Tibial nerve (tissue), 4 donors: ENCODE measurements at regions not wholly inside any gene's neighbourhood (a gene's known extent, or its start where the extent isn't known, plus 50 kb on each side); places are given as distances from the start of the nearest gene placed in this dataset.

ENCODE experiments used
- DNase-seq, 2 donors: peaks; one replicate each; pipeline ENCODE4 v3.0.0-alpha.2; 2019; ENCODE audit warnings: low spot score in 2 of 2
- H3K27ac ChIP-seq, 4 donors: fragments of 200-600 bp; sonication (generic) in 3 of 4; one replicate each; pipeline ENCODE4 v1.5.1; 2017 to 2019; ENCODE audit warnings: mild to moderate bottlenecking in 1 of 4
- H3K27me3 ChIP-seq, 2 donors: fragments of 200-600 bp; sonication (generic) in 1 of 2; one replicate each; pipeline versions ENCODE4 v1.5.1 to v1.6.0; 2017 to 2019
- H3K36me3 ChIP-seq, 3 donors: fragments of 200-600 bp; sonication (generic); one replicate each; pipeline ENCODE4 v1.5.1; 2018 to 2019
- H3K4me1 ChIP-seq, 4 donors: fragments of 200-600 bp; sonication (generic) in 3 of 4; one replicate each; pipeline ENCODE4 v1.5.1; 2017 to 2019
- H3K4me3 ChIP-seq, 4 donors: fragments of 200-600 bp; sonication (generic) in 3 of 4; one replicate each; pipeline ENCODE4 v1.5.1; 2017 to 2019; ENCODE audit warnings: mild to moderate bottlenecking in 1 of 4, moderate library complexity in 1 of 4
- H3K9me3 ChIP-seq, 4 donors: fragments of 200-600 bp; sonication (generic) in 3 of 4; one replicate each; pipeline ENCODE4 v1.5.1; 2017 to 2019
- EP300 ChIP-seq, 2 donors: sonication (generic); formaldehyde crosslinking; IDR thresholded peaks; one replicate each; pipeline ENCODE4 v1.6.1; 2017; ENCODE audit warnings: antibody characterized with exemption in 2 of 2, mild to moderate bottlenecking in 1 of 2
- POLR2A ChIP-seq, 2 donors: fragments of 450-650 bp; IDR thresholded peaks; one replicate each; pipeline ENCODE4 v1.6.1; 2017; ENCODE audit warnings: antibody characterized with exemption in 2 of 2, mild to moderate bottlenecking in 2 of 2, moderate library complexity in 2 of 2
- WGBS, 2 donors: methylation state at CpG; one replicate each; pipeline ENCODE4 v1.1.5; 2018; 5-methylcytosine and 5-hydroxymethylcytosine counted together
- TF ChIP-seq, protein P1 (sequence below), 5 experiments: fragments of 200-600 bp in 3 of 5; fragments of 450-650 bp in 2 of 5; sonication (generic) in 3 of 5; IDR thresholded peaks; one replicate each; pipeline ENCODE4 v1.5.1; 2016 to 2019; ENCODE audit warnings: antibody characterized with exemption in 5 of 5, mild to moderate bottlenecking in 3 of 5, moderate library complexity in 2 of 5

DNA sequence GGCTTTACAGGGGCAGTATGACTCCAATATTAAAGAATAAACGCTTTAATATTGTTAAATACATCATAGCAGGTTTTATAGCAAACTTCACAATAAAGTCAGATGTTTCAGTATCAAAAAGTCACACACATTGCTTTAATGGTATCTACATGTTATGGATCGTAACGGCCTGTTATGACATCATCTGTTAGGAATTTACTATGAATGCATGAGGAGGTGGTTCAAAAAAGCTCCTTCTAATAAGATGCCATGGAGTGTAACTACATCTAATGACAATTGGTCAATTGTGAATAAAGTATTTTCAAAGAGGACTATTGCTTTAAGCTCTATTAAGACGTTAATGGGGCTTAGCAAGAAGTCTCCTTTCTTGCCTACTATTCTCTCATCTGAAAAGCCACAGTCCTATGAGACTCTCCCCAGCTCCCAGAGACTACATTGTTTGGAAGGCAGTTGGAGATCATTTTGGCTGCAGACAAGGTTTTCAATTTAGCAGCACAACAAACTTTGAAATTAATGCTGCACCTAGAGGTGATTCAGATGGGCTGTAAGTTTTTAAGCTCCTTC lies 300.7 kb upstream of the MEIS1 start:
- WGBS, 2 donors: 34 to 38% methylated on average over 4 of the region's 4 CpGs
- H3K4me1 ChIP-seq: no peaks in the 10 kb centered on the region
- TF ChIP-seq EP300 (IDR thresholded peaks at IDR 0.05) (no peak), POLR2A (IDR thresholded peaks at IDR 0.05) (no peak)
- TF ChIP-seq, protein P1, sequence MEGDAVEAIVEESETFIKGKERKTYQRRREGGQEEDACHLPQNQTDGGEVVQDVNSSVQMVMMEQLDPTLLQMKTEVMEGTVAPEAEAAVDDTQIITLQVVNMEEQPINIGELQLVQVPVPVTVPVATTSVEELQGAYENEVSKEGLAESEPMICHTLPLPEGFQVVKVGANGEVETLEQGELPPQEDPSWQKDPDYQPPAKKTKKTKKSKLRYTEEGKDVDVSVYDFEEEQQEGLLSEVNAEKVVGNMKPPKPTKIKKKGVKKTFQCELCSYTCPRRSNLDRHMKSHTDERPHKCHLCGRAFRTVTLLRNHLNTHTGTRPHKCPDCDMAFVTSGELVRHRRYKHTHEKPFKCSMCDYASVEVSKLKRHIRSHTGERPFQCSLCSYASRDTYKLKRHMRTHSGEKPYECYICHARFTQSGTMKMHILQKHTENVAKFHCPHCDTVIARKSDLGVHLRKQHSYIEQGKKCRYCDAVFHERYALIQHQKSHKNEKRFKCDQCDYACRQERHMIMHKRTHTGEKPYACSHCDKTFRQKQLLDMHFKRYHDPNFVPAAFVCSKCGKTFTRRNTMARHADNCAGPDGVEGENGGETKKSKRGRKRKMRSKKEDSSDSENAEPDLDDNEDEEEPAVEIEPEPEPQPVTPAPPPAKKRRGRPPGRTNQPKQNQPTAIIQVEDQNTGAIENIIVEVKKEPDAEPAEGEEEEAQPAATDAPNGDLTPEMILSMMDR (IDR thresholded peaks at IDR 0.05): no peak
- H3K27me3 ChIP-seq: no peaks in the 10 kb centered on the region
- DNase-seq: no peak
- H3K27ac ChIP-seq: no peak overlapping the region
- H3K9me3 ChIP-seq: no peaks in the 10 kb centered on the region
- H3K4me3 ChIP-seq: no peak overlapping the region
- no peaks in the 10 kb centered on the region for H3K36me3 ChIP-seq

DNA sequence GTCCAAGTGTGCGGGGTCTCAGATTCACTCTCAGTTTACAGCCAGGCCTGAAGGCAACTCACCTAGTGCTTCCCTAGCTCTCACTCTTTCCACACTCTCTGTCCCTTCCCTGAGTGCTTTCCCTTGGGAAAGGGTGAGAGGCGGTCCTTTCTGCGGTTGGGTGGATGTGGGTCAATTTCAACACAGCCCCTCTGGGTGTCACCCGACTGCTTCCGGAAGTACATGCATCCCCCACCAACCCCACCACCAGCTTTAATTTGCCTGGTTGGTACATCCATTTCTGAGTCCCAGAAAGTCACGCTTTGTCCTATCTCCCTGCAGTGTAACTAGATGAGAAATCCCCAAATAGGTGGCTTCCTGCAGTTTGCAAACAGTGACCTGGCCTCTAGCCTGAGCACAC lies 307.3 kb upstream of the MEIS1 start:
- WGBS, 2 donors: 80 to 83% methylated on average over 6 of the region's 6 CpGs
- H3K27ac ChIP-seq: no peak overlapping the region
- no peaks in the 10 kb centered on the region for H3K27me3 ChIP-seq
- H3K36me3 ChIP-seq: no peaks in the 10 kb centered on the region
- no peaks in the 10 kb centered on the region for H3K9me3 ChIP-seq
- DNase-seq: no peak
- TF ChIP-seq EP300 (IDR thresholded peaks at IDR 0.05): no peak
- TF ChIP-seq POLR2A (IDR thresholded peaks at IDR 0.05): no peak
- TF ChIP-seq, protein P1 (IDR thresholded peaks at IDR 0.05): no peak
- no peak overlapping the region for H3K4me3 ChIP-seq
- no peaks in the 10 kb centered on the region for H3K4me1 ChIP-seq

DNA sequence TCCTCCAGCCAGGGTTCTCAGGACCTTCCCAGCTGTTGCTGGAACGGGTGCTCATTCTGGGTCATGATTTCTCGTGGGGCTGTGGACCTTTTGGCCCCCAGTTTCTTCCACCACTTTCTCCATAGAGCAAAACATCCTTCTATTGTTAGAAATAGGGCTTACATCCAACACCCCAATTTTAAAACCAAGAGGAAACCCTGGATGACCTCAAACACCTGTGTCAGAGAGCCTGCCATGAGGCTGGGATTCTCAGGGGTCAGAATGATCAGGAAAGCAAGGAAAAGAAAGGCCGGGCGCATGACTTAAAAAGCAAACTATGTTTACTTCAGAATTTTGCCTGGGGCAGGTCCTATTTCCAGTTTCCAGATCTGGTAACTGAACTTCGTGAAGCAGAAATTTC lies 307.9 kb upstream of the MEIS1 start:
- Histone ChIP-seq H3K27ac (no peak overlapping the region), H3K9me3 (no peaks in the 10 kb centered on the region), H3K4me3 (no peak overlapping the region), H3K4me1 (no peaks in the 10 kb centered on the region), H3K36me3 (no peaks in the 10 kb centered on the region), H3K27me3 (no peaks in the 10 kb centered on the region)
- WGBS, 2 donors: 47 to 55% methylated on average over 5 of the region's 5 CpGs
- TF ChIP-seq, protein P1 (IDR thresholded peaks at IDR 0.05): no peak
- no peak for TF ChIP-seq EP300 (IDR thresholded peaks at IDR 0.05)
- TF ChIP-seq POLR2A (IDR thresholded peaks at IDR 0.05): no peak
- no peak for DNase-seq

DNA sequence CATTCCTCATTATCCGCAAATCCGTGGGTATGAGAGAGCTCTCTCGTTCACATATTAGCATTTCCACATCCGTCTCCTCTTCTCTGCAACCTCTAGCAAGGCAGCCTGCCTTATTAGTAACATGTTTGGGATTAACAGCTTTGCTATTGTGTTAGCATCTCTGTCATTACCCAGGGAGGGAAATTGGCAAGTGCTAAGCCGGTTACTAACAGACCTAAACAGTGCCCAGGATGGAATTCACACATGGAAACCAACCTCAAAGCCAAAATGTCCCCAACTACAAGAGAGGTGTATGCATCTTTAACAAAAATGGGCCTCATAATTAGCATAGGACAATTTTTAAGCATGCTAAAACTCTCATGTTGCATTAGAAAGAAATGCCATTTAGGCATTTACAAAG lies 309.0 kb upstream of the MEIS1 start:
- no peaks in the 10 kb centered on the region for H3K27me3 ChIP-seq
- TF ChIP-seq POLR2A (IDR thresholded peaks at IDR 0.05) (no peak), EP300 (IDR thresholded peaks at IDR 0.05) (no peak)
- TF ChIP-seq, protein P1 (IDR thresholded peaks at IDR 0.05): no peak
- no peaks in the 10 kb centered on the region for H3K9me3 ChIP-seq
- 87 to 88% methylated on average over 5 of the region's 5 CpGs for WGBS, 2 donors
- H3K4me3 ChIP-seq: no peak overlapping the region
- H3K4me1 ChIP-seq: no peaks in the 10 kb centered on the region
- no peak overlapping the region for H3K27ac ChIP-seq
- DNase-seq: no peak
- H3K36me3 ChIP-seq: no peaks in the 10 kb centered on the region

DNA sequence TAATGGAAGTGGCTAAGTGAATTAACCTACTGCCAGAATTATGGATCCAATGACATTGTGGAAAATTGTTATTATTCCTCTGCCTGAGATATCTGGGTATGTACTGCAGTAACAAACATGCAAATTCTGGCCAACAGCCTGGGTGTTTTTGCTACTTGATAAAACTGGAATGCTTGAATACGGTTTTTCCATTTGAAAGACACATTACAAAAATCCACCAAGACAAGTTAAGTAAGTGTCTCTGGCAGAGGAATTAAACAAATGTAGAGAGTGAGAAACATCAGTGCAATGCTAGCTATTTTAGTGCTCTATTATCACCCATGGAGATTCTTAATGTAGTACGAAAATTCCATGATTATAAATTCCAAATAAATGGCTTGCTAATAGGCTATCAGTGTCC lies 312.4 kb upstream of the MEIS1 start:
- no peak for TF ChIP-seq POLR2A (IDR thresholded peaks at IDR 0.05)
- TF ChIP-seq, protein P1 (IDR thresholded peaks at IDR 0.05): no peak
- no peak for TF ChIP-seq EP300 (IDR thresholded peaks at IDR 0.05)
- DNase-seq: no peak
- 62 to 64% methylated on average over 2 of the region's 2 CpGs for WGBS, 2 donors
- H3K4me1 ChIP-seq: no peaks in the 10 kb centered on the region
- no peak overlapping the region for H3K4me3 ChIP-seq
- no peaks in the 10 kb centered on the region for H3K36me3 ChIP-seq
- no peaks in the 10 kb centered on the region for H3K27me3 ChIP-seq
- H3K9me3 ChIP-seq: no peaks in the 10 kb centered on the region
- H3K27ac ChIP-seq: no peak overlapping the region
